Tibial nerve (tissue), 4 donors: ENCODE measurements at regions not wholly inside any gene's neighbourhood (a gene's known extent, or its start where the extent isn't known, plus 50 kb on each side); places are given as distances from the start of the nearest gene placed in this dataset.
"Not testable (repeated sequence)": the region's sequence is repeated elsewhere in the genome, so short reads cannot be mapped to it uniquely, and the experiment has no call there.

Experiments used
- DNase-seq, 2 donors: peaks; one replicate each; pipeline ENCODE4 v3.0.0-alpha.2; 2019; ENCODE audit warnings: low spot score in 2 of 2
- H3K27ac ChIP-seq, 4 donors: fragments of 200-600 bp; sonication (generic) in 3 of 4; one replicate each; pipeline ENCODE4 v1.5.1; 2017 to 2019; ENCODE audit warnings: mild to moderate bottlenecking in 1 of 4
- H3K27me3 ChIP-seq, 2 donors: fragments of 200-600 bp; sonication (generic) in 1 of 2; one replicate each; pipeline versions ENCODE4 v1.5.1 to v1.6.0; 2017 to 2019
- H3K36me3 ChIP-seq, 3 donors: fragments of 200-600 bp; sonication (generic); one replicate each; pipeline ENCODE4 v1.5.1; 2018 to 2019
- H3K4me1 ChIP-seq, 4 donors: fragments of 200-600 bp; sonication (generic) in 3 of 4; one replicate each; pipeline ENCODE4 v1.5.1; 2017 to 2019
- H3K4me3 ChIP-seq, 4 donors: fragments of 200-600 bp; sonication (generic) in 3 of 4; one replicate each; pipeline ENCODE4 v1.5.1; 2017 to 2019; ENCODE audit warnings: mild to moderate bottlenecking in 1 of 4, moderate library complexity in 1 of 4
- H3K9me3 ChIP-seq, 4 donors: fragments of 200-600 bp; sonication (generic) in 3 of 4; one replicate each; pipeline ENCODE4 v1.5.1; 2017 to 2019
- EP300 ChIP-seq, 2 donors: sonication (generic); formaldehyde crosslinking; IDR thresholded peaks; one replicate each; pipeline ENCODE4 v1.6.1; 2017; ENCODE audit warnings: antibody characterized with exemption in 2 of 2, mild to moderate bottlenecking in 1 of 2
- POLR2A ChIP-seq, 2 donors: fragments of 450-650 bp; IDR thresholded peaks; one replicate each; pipeline ENCODE4 v1.6.1; 2017; ENCODE audit warnings: antibody characterized with exemption in 2 of 2, mild to moderate bottlenecking in 2 of 2, moderate library complexity in 2 of 2
- WGBS, 2 donors: methylation state at CpG; one replicate each; pipeline ENCODE4 v1.1.5; 2018; 5-methylcytosine and 5-hydroxymethylcytosine counted together
- TF ChIP-seq, protein P1 (sequence below), 5 experiments: fragments of 200-600 bp in 3 of 5; fragments of 450-650 bp in 2 of 5; sonication (generic) in 3 of 5; IDR thresholded peaks; one replicate each; pipeline ENCODE4 v1.5.1; 2016 to 2019; ENCODE audit warnings: antibody characterized with exemption in 5 of 5, mild to moderate bottlenecking in 3 of 5, moderate library complexity in 2 of 5

DNA sequence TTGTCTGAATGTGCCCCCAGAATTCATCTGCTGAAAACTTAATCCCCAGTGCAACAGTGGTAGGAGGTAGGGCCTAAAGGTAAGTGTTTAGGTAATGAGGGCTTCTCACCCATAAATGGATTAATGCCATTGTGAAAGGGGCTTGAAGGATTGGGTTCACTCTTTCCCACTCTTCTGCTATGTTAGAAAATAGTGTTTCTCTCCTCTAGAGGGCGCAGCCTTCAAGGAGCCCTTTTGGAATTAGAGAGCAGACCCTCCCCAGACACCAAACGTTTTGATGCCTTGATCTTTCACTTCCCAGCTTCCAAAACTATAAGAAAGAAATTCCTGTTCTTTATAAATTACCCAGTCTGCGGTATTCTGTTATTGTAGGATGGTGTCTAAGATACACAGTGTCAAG is 706.4 kb downstream of the SMARCA1 start:
- H3K9me3 ChIP-seq, result no peaks in the 10 kb centered on the region
- no peak overlapping the region for H3K4me3 ChIP-seq
- WGBS, 2 donors, result 5 to 7% methylated on average over 3 of the region's 3 CpGs
- no peaks in the 10 kb centered on the region for H3K36me3 ChIP-seq
- no peaks in the 10 kb centered on the region for H3K27me3 ChIP-seq
- no peak overlapping the region for H3K27ac ChIP-seq
- no peak for TF ChIP-seq EP300 (IDR thresholded peaks at IDR 0.05)
- TF ChIP-seq, protein P1, sequence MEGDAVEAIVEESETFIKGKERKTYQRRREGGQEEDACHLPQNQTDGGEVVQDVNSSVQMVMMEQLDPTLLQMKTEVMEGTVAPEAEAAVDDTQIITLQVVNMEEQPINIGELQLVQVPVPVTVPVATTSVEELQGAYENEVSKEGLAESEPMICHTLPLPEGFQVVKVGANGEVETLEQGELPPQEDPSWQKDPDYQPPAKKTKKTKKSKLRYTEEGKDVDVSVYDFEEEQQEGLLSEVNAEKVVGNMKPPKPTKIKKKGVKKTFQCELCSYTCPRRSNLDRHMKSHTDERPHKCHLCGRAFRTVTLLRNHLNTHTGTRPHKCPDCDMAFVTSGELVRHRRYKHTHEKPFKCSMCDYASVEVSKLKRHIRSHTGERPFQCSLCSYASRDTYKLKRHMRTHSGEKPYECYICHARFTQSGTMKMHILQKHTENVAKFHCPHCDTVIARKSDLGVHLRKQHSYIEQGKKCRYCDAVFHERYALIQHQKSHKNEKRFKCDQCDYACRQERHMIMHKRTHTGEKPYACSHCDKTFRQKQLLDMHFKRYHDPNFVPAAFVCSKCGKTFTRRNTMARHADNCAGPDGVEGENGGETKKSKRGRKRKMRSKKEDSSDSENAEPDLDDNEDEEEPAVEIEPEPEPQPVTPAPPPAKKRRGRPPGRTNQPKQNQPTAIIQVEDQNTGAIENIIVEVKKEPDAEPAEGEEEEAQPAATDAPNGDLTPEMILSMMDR (IDR thresholded peaks at IDR 0.05), result peak in 1 of 5 experiments; percentile 19
- no peak for DNase-seq
- H3K4me1 ChIP-seq, result no peaks in the 10 kb centered on the region

DNA sequence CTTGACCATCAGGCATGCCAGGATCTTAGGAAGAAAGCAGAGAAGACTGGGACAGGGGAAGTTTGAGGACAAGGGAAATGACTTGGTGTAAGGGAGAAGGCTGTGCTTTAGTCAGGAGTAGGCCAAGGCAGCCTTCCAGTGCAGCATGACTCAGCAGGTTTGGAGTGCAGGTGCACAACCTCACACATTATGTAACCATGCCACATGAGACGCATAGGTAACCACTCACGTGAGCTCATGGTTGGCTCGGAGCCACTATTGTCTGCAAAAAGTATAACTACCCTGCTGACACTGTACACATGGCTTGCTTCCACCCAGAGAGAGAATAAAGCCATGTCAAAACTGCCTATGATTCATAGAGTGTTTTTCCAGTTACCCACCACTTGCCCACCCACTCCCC is 715.9 kb downstream of the SMARCA1 start:
- Histone ChIP-seq H3K27me3 (no peaks in the 10 kb centered on the region), H3K4me3 (no peak overlapping the region), H3K36me3 (no peaks in the 10 kb centered on the region), H3K4me1 (no peaks in the 10 kb centered on the region), H3K9me3 (no peaks in the 10 kb centered on the region), H3K27ac (no peak overlapping the region)
- DNase-seq, result no peak
- TF ChIP-seq POLR2A (IDR thresholded peaks at IDR 0.05), result no peak
- TF ChIP-seq, protein P1 (IDR thresholded peaks at IDR 0.05), result no peak
- TF ChIP-seq EP300 (IDR thresholded peaks at IDR 0.05), result no peak
- 67 to 85% methylated on average over 3 of the region's 3 CpGs for WGBS, 2 donors

DNA sequence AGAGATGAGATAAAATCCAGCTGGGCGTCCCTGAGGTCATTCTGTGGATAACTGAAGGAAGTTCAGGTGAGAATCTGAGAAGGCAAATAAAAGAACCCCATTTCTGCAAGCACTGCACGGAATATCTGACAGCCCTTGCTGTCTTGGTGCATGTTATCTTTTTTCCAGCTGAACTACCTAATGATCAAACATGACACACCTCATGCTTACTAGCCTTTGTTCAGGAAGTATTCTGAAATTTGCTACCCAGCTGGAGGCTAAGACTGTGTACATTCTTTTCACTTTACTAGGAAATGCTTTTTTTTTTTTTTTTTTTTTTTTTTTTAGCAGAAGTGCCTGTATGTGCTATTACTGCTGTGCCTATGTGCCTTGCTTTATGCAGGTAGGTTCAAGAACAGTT is 718.1 kb downstream of the SMARCA1 start:
- H3K36me3 ChIP-seq, result no peaks in the 10 kb centered on the region
- 65 to 70% methylated on average over 2 of the region's 2 CpGs for WGBS, 2 donors
- no peak for DNase-seq

DNA sequence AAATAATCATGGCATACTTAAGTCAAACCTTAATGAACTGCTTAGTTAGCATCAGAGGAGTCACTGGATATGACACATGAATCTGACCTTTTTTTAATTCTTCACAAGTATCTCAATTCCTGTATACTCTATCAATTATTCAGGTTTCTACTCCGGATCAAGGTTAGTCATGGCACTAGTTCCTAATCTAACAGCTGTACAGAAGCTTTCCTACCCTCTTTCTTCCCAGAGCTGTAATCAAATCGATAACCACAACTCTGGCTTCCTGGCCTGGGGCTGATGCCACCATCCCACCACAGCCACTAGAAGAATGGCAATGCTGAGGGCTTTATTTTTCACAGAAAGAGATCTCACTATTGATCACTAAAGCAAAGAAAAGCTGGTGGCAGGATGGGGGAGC is 718.5 kb downstream of the SMARCA1 start:
- Histone ChIP-seq H3K9me3 (no peaks in the 10 kb centered on the region), H3K4me3 (no peak overlapping the region)
- WGBS, 2 donors, result 69 to 85% methylated on average over 2 of the region's 2 CpGs

More for the DNA sequence above, 718.1 kb downstream of the SMARCA1 start:
- Histone ChIP-seq H3K9me3 (no peaks in the 10 kb centered on the region), H3K4me1 (no peaks in the 10 kb centered on the region), H3K27ac (no peak overlapping the region), H3K27me3 (no peaks in the 10 kb centered on the region), H3K4me3 (no peak overlapping the region)
- TF ChIP-seq POLR2A (IDR thresholded peaks at IDR 0.05), result no peak
- TF ChIP-seq, protein P1 (IDR thresholded peaks at IDR 0.05), result no peak

DNA sequence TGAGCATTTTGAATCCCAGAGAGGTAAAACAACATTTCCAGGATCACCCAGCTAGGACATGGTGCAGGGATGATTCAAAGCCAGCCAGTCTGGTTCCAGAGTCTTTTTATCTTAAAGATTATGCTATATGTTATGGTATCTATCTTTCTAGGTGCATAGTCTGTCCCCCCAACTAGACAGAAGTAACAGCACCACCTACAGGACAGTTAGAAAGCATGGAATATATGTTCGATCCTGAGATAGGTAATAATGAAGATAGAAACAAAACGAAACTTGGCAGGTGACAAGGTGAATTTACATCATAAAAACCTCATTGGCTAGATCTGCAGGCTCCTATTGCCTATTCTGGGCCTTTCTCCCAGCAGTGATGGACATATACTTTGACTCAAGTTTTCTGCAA is 723.2 kb downstream of the SMARCA1 start:
- Histone ChIP-seq H3K27me3 (no peaks in the 10 kb centered on the region), H3K4me1 (no peaks in the 10 kb centered on the region), H3K4me3 (no peak overlapping the region), H3K9me3 (no peaks in the 10 kb centered on the region), H3K36me3 (no peaks in the 10 kb centered on the region), H3K27ac (no peak overlapping the region)
- DNase-seq, result no peak
- WGBS, 2 donors, result 45 to 55% methylated on average over 2 of the region's 2 CpGs
- TF ChIP-seq, protein P1 (IDR thresholded peaks at IDR 0.05), result no peak
- TF ChIP-seq EP300 (IDR thresholded peaks at IDR 0.05) (no peak), POLR2A (IDR thresholded peaks at IDR 0.05) (no peak)

More for the DNA sequence above, 718.5 kb downstream of the SMARCA1 start:
- H3K4me1 ChIP-seq, result no peaks in the 10 kb centered on the region
- no peak overlapping the region for H3K27ac ChIP-seq
- no peaks in the 10 kb centered on the region for H3K36me3 ChIP-seq
- TF ChIP-seq, protein P1 (IDR thresholded peaks at IDR 0.05), result no peak
- TF ChIP-seq EP300 (IDR thresholded peaks at IDR 0.05) (no peak), POLR2A (IDR thresholded peaks at IDR 0.05) (no peak)
- no peak for DNase-seq
- no peaks in the 10 kb centered on the region for H3K27me3 ChIP-seq

DNA sequence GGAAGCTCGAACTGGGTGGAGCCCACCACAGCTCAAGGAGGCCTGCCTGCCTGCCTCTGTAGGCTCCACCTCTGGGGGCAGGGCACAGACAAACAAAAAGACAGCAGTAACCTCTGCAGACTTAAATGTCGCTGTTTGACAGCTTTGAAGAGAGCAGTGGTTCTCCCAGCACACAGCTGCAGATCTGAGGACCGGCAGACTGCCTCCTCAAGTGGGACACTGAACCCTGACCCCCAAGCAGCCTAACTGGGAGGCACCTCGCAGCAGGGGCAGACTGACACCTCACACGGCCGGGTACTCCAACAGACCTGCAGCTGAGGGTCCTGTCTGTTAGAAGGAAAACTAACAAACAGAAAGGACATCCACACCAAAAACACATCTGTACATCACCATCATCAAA is 730.9 kb upstream of the ACTRT1 start:
- not testable (repeated sequence) for H3K9me3 ChIP-seq, H3K27ac ChIP-seq, H3K4me3 ChIP-seq, H3K36me3 ChIP-seq, DNase-seq, H3K27me3 ChIP-seq, H3K4me1 ChIP-seq
- 39 to 59% methylated on average over 3 to 5 of the region's 6 CpGs for WGBS, 2 donors
